ENCODE measurements at regions not wholly inside any gene's neighbourhood (a gene's known extent, or its start where the extent isn't known, plus 50 kb on each side); places are given as distances from the start of the nearest gene placed in this dataset.

DNA sequence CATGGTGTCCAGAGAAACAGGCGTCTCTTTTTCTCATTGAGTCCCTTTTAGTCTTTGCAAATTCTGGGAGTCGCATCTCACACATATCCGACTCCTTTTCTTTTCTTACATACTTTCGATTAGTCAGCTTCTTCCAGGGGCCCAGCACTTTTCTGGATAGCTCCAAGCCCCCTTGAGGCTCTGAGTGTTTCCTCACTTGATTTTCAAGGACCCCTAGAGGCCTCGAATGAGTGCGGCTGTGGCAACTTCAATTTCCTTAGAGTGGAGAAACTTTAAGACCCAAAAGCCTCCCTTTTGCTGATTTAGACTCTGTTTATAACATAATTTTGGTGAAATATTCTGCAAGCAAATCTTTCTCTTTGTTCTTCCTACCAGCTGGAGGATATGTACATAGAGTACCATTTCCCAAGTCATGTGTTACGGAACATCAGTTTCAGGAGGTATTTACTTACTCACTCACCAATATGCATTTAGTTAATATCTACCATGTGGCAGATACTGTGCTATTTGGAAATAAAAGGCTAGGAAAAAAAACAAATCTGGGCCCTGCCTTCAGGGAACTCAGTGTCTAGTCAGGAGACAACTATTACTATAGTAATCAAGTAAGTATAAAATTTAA is 555.2 kb downstream of the REEP3 start:
- no peak for DNase-seq (ENCODE audit: low read depth in 2 of 2)

DNA sequence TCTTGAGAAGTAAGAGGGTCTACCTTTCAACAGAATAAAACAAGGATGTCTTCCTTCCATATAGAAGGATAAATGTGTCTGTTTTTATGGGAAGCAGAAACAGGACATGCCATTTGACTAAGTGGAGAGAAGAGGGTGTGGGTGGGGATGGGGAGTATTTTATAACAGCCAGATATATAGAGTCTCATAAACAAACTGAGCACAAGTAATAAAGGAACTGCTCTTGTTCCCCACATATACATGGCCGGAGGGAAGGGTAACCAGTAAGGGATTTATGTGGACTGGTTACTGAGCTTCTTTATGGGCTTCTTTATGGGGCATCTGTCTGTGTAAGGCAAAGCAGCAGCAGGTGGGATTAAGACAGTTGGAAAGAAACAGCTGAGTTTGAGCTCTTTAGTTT is 558.1 kb downstream of the REEP3 start:
- no peak for DNase-seq (ENCODE audit: low read depth in 2 of 2)

GRCh38 chr10:64080071-64080470 is 558.9 kb downstream of the REEP3 start:
- no peak for DNase-seq (ENCODE audit: low read depth in 2 of 2)

GRCh38 chr10:64081947-64082482 is 560.8 kb downstream of the REEP3 start:
- DNase-seq (ENCODE audit: low read depth in 2 of 2), result no peak

- no peak for DNase-seq (ENCODE audit: low read depth in 2 of 2)
Measured at GRCh38 chr10:64086083-64086767, 565.0 kb downstream of the REEP3 start.

DNA sequence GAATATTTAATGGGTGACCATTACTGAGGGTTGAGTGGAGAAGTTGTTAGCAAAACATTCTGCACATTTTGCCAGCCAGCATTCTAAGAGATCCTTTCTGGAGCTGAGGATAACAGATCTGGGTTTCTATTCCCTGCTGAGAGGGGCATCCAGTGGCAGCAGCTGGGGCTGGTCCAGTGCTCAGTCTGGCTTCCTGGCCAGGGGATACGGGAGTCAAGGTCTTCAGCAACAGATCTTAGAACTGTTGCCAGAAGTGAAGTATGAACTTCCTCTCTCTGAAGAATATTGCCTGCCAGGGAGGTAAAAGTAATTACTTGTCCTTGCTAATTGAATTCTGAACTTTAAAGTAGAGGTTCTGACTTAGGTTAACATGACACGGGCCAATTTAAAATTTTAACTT is 568.4 kb downstream of the REEP3 start:
- DNase-seq (ENCODE audit: low read depth in 2 of 2), result no peak

- no peak for DNase-seq (ENCODE audit: low read depth in 2 of 2)
Measured at GRCh38 chr10:64090865-64091264, 569.7 kb downstream of the REEP3 start.

GRCh38 chr10:64091897-64092296 is 570.7 kb downstream of the REEP3 start:
- DNase-seq (ENCODE audit: low read depth in 2 of 2), result no peak

- DNase-seq (ENCODE audit: low read depth in 2 of 2), result no peak
Measured at GRCh38 chr10:64093304-64093703, 572.1 kb downstream of the REEP3 start.

GRCh38 chr10:64093946-64094535 is 572.8 kb downstream of the REEP3 start:
- no peak for DNase-seq (ENCODE audit: low read depth in 2 of 2)

DNA sequence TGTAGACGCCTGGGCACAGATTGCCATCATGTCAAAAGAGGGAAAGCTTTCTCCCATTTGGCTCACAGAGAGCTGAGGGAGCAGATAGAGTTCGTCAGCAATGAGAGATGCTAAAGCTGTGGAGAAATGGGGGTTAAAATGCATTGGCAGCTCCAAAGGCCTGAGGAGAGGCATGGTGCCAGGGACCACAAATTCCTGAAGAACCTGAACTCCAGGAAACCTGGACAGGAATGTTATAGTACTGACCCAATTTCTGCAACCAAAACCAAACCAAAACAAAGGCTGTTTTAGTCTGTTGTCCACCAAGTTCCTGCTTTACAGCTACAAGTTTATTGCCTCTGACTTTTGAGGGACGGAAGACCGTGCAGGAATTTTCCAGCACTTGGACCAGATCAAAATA is 575.7 kb downstream of the REEP3 start:
- no peak for DNase-seq (ENCODE audit: low read depth in 2 of 2)

GRCh38 chr10:64097391-64098122 is 576.4 kb downstream of the REEP3 start:
- DNase-seq (ENCODE audit: low read depth in 2 of 2), result no peak

DNA sequence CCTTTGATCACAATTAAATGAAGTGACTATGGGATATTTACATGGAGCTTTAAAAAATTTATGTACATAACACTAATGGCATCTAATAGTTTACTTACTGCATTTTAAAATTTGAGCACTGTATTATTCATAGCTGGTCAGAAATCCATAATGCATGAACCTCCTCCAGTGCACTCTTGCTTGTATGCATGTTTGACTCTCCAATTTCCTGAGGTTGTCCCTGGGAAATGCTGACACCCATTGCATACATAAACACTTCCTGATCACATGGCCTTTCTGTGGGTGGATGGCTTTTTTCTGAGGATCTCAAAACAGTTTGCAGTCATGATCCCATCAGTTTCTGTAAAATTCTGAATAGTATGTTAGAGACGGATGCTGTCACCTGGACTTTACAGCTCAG is 577.8 kb downstream of the REEP3 start:
- DNase-seq (ENCODE audit: low read depth in 2 of 2), result no peak

- no peak for DNase-seq (ENCODE audit: low read depth in 2 of 2)
Measured at GRCh38 chr10:64101606-64102263, 580.5 kb downstream of the REEP3 start.

DNA sequence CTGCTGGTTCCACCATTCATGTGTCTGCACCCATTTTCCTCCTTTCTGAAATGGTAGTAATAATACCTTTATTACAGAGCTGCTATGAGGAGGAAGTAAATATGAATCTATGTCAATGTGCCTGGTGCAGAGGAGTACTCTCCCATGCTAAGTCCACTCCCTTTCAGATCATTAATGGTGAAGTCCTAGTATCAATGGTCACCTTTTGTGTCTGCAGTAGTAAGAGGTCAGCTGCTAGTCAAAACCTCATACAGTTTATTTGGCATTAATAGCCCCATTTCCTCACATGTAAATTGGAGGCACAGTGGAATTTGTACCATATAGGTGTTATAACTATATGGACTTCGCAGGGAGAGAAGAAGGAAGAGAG is 581.0 kb downstream of the REEP3 start:
- no peak for DNase-seq (ENCODE audit: low read depth in 2 of 2)

- DNase-seq (ENCODE audit: low read depth in 2 of 2), result no peak
Measured at GRCh38 chr10:64102916-64103315, 581.7 kb downstream of the REEP3 start.

GRCh38 chr10:64103750-64104470 is 582.7 kb downstream of the REEP3 start:
- no peak for DNase-seq (ENCODE audit: low read depth in 2 of 2)

DNA sequence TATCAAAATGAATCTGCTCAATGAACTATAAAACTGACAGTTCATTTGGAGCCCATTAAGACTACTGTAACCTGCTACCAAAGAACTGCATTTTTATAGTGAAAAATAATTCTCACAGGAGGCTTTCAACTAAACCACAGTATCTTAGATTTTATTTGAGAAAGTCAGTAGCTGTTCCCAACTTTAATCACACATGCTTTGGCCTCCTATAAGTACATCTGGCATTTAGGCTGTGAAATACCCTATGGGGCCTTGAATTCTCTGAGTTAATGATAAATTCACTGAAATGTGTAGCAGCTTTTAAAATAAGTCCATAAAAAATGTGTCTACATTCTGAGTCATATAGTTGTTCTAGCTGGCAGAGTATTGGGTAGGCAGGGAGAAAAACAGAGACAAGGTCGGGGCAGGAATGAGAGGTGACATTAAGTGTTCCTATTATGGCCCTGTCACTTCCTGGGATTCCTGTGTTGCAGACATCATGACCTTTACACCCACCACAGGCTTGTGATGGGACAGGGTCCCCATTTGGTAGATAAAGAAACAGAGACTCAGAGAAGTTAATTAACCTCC is 588.8 kb downstream of the REEP3 start:
- DNase-seq (ENCODE audit: low read depth in 2 of 2), result no peak

GRCh38 chr10:64112701-64113355 is 591.6 kb downstream of the REEP3 start:
- DNase-seq (ENCODE audit: low read depth in 2 of 2), result no peak

- DNase-seq (ENCODE audit: low read depth in 2 of 2), result no peak
Measured at GRCh38 chr10:64113375-64113774, 592.2 kb downstream of the REEP3 start.
